K562 (cell line): ENCODE measurements at regions not wholly inside any gene's neighbourhood (a gene's known extent, or its start where the extent isn't known, plus 50 kb on each side); places are given as distances from the start of the nearest gene placed in this dataset.

Experiments
- COPS2 ChIP-seq: fragments of 450-650 bp; conservative IDR thresholded peaks from 2 replicates; pipeline ENCODE4 v1.6.1; 2016; ENCODE audit warnings: mild to moderate bottlenecking, moderate library complexity
- DEAF1 ChIP-seq: fragments of 450-650 bp; formaldehyde crosslinking; IDR thresholded peaks from 2 replicates; pipeline ENCODE4 v1.4.0; 2020; ENCODE audit warnings: mild to moderate bottlenecking, moderate library complexity
- GTF2E2 ChIP-seq: fragments of 200-800 bp; sonication (Bioruptor generic); IDR thresholded peaks from 2 replicates; pipeline ENCODE4 v1.6.1; 2016; ENCODE audit warnings: missing genetic modification characterization, missing compliant biosample characterization
- HINFP ChIP-seq: fragments of 450-650 bp; conservative IDR thresholded peaks from 2 replicates; pipeline ENCODE4 v1.6.1; 2016; ENCODE audit warnings: missing genetic modification characterization, low read depth, mild to moderate bottlenecking, control low read depth, missing compliant biosample characterization
- MCM7 ChIP-seq, 2 experiments: fragments of 450-650 bp; IDR thresholded peaks; 2 replicates each; pipeline ENCODE4 v1.6.1; 2016 to 2018
- POLR2B ChIP-seq: fragments of 450-650 bp; IDR thresholded peaks from 2 replicates; pipeline ENCODE4 v1.6.1; 2018; ENCODE audit warnings: low read depth; ENCODE audit not compliant: partially characterized antibody
- RAD21 ChIP-seq, 2 experiments: fragments of 250-450 bp in 1 of 2; fragments of 450-650 bp in 1 of 2; sonication (Bioruptor Pico) in 1 of 2; formaldehyde crosslinking in 1 of 2; IDR thresholded peaks in 1 of 2; conservative IDR thresholded peaks in 1 of 2; 2 replicates each; pipeline versions ENCODE4 v1.4.0 to v1.8.0; 2020 to 2022; ENCODE audit warnings: mild to moderate bottlenecking in 2 of 2, moderate library complexity in 1 of 2
- REST ChIP-seq, 2 experiments: fragments of 450-650 bp; formaldehyde crosslinking in 1 of 2; IDR thresholded peaks; 2 replicates each; pipeline versions ENCODE4 v1.4.0 to v1.6.1; 2014 to 2020; ENCODE audit warnings: mild to moderate bottlenecking in 2 of 2, borderline replicate concordance in 1 of 2, low read depth in 1 of 2
- RFX7 ChIP-seq: fragments of 250-450 bp; sonication (Bioruptor Pico); IDR thresholded peaks from 2 replicates; pipeline ENCODE4 v1.5.1; 2021; ENCODE audit warnings: mild to moderate bottlenecking
- SMC3 ChIP-seq: conservative IDR thresholded peaks from 2 replicates; pipeline ENCODE4 v1.6.1; 2011; ENCODE audit warnings: low read depth, low read length, improper control_type of control experiment; ENCODE audit not compliant: insufficient read depth
- ZHX1 ChIP-seq: fragments of 150-350 bp; conservative IDR thresholded peaks from 2 replicates; pipeline ENCODE4 v1.6.1; 2014; ENCODE audit warnings: low read length
- ZNF41 ChIP-seq: fragments of 250-450 bp; sonication (Bioruptor Pico); conservative IDR thresholded peaks from 2 replicates; pipeline ENCODE4 v1.4.0; 2020; ENCODE audit warnings: mild to moderate bottlenecking

- no peak for TF ChIP-seq HINFP
- TF ChIP-seq GTF2E2, result no peak
- TF ChIP-seq RAD21 (CRISPR knock-in tag; conservative IDR thresholded peaks at IDR 0.05 in 1 of 2, IDR thresholded peaks at IDR 0.05 in 1 of 2), result peak; percentile 63 to 65
- no peak for TF ChIP-seq MCM7 (IDR thresholded peaks at IDR 0.05)
- no peak for TF ChIP-seq ZHX1
- no peak for TF ChIP-seq COPS2
- no peak for TF ChIP-seq RFX7 (CRISPR knock-in tag)
- TF ChIP-seq POLR2B, result no peak
- TF ChIP-seq SMC3, result 0 out of 2 replicates have a peak, but pooled peaks have one; percentile 34
- TF ChIP-seq ZNF41 (CRISPR knock-in tag), result no peak
- TF ChIP-seq REST (IDR thresholded peaks at IDR 0.05; ENCODE audit: borderline replicate concordance), result peak; percentile 28; the same call in 1 of the 2 replicates
- TF ChIP-seq REST (CRISPR knock-in tag; IDR thresholded peaks at IDR 0.05; ENCODE audit: low read depth), result no peak
- peak; percentile 53; the same call in 1 of the 2 replicates for TF ChIP-seq DEAF1 (CRISPR knock-in tag)
Measured at GRCh38 chr2:16774980-16775898, 109.6 kb upstream of the CYRIA start (continued).
